ENCODE measurements at regions not wholly inside any gene's neighbourhood (a gene's known extent, or its start where the extent isn't known, plus 50 kb on each side); places are given as distances from the start of the nearest gene placed in this dataset.

- H3K4me1 ChIP-seq, result no peaks in the 10 kb centered on the region
- H3K4me1 Mint-ChIP-seq, result no peaks in the 10 kb centered on the region
- H3K27ac Mint-ChIP-seq, result no peak overlapping the region
- H3K9me3 ChIP-seq (ENCODE audit: low read depth), result no peaks in the 10 kb centered on the region
- no peaks in the 10 kb centered on the region for H3F3A ChIP-seq (ENCODE audit: low read depth)
- H3K79me2 ChIP-seq (ENCODE audit: low read depth), result no peaks in the 10 kb centered on the region
- H3K27me3 Mint-ChIP-seq (ENCODE audit: insufficient read depth, low read depth), result peaks cover 2% of the 10 kb centered on the region
- H3K4me2 ChIP-seq, result no peak overlapping the region
- H3K27ac ChIP-seq, result no peak overlapping the region
- no peaks in the 10 kb centered on the region for H3K36me3 Mint-ChIP-seq
- H3K27me3 ChIP-seq, result no peaks in the 10 kb centered on the region
- H3K9me3 Mint-ChIP-seq, result no peaks in the 10 kb centered on the region
- H3K4me3 Mint-ChIP-seq, result no peak overlapping the region
- H4K20me1 ChIP-seq (ENCODE audit: low read depth), result no peaks in the 10 kb centered on the region
- TF ChIP-seq EZH2 (IDR thresholded peaks at IDR 0.05) (no peak), CTCF (IDR thresholded peaks at IDR 0.05) (no peak), EZH2phosphoT487 (IDR thresholded peaks at IDR 0.05) (no peak)
- H2AFZ ChIP-seq (replicated peaks), result no peak overlapping the region
- H3K36me3 ChIP-seq, result no peaks in the 10 kb centered on the region
- no peak for DNase-seq (ENCODE audit: low spot score)
- no peak overlapping the region for H3K9ac ChIP-seq
- H3K4me3 ChIP-seq, result no peak overlapping the region
These were observed 803.7 kb upstream of the TMEM132C start for GRCh38 chr12:127463237-127463636.

DNA sequence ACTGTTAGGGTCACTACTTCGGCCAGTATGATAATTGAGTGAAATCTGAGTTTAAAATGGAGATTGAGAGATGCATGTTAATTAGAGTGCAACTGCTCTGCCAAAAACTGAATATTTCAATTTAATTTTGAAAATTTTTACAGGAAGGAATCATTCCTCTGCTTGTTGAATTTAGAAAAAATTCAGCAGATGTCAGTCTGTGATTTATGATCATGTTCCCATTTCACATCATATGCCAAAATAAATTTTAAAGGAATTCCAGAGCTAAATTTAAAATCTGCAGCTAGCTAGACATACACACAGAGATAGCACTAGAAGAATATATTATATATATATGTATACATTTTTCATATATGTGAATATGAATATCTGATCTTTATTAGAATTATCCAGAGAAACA, 797.6 kb upstream of the TMEM132C start:
- no peak overlapping the region for H3K4me3 Mint-ChIP-seq
- Histone ChIP-seq H3K4me2 (no peak overlapping the region), H3K79me2 (ENCODE audit: low read depth) (no peaks in the 10 kb centered on the region), H3K9ac (no peak overlapping the region), H3K9me3 (ENCODE audit: low read depth) (no peaks in the 10 kb centered on the region), H4K20me1 (ENCODE audit: low read depth) (no peaks in the 10 kb centered on the region), H3F3A (ENCODE audit: low read depth) (no peaks in the 10 kb centered on the region), H3K27ac (no peak overlapping the region), H3K27me3 (no peaks in the 10 kb centered on the region), H3K36me3 (no peaks in the 10 kb centered on the region), H2AFZ (replicated peaks) (no peak overlapping the region), H3K4me3 (no peak overlapping the region), H3K4me1 (no peaks in the 10 kb centered on the region)
- no peak for DNase-seq (ENCODE audit: low spot score)
- TF ChIP-seq EZH2phosphoT487 (IDR thresholded peaks at IDR 0.05) (no peak), EZH2 (IDR thresholded peaks at IDR 0.05) (no peak), CTCF (IDR thresholded peaks at IDR 0.05) (no peak)
- peaks cover 4% of the 10 kb centered on the region for H3K9me3 Mint-ChIP-seq
- H3K4me1 Mint-ChIP-seq, result peaks cover 3% of the 10 kb centered on the region
- H3K27me3 Mint-ChIP-seq (ENCODE audit: insufficient read depth, low read depth), result peaks cover 3% of the 10 kb centered on the region
- H3K27ac Mint-ChIP-seq, result no peak overlapping the region
- no peaks in the 10 kb centered on the region for H3K36me3 Mint-ChIP-seq

GRCh38 chr12:127473766-127474165, 793.2 kb upstream of the TMEM132C start:
- Histone ChIP-seq H3K27ac (no peak overlapping the region), H3K27me3 (no peaks in the 10 kb centered on the region), H3F3A (ENCODE audit: low read depth) (no peaks in the 10 kb centered on the region), H3K9me3 (ENCODE audit: low read depth) (no peaks in the 10 kb centered on the region), H3K4me3 (no peak overlapping the region), H4K20me1 (ENCODE audit: low read depth) (no peaks in the 10 kb centered on the region), H3K36me3 (no peaks in the 10 kb centered on the region), H3K9ac (no peak overlapping the region), H2AFZ (replicated peaks) (no peak overlapping the region), H3K4me2 (no peak overlapping the region), H3K4me1 (no peaks in the 10 kb centered on the region), H3K79me2 (ENCODE audit: low read depth) (no peaks in the 10 kb centered on the region)
- H3K27me3 Mint-ChIP-seq (ENCODE audit: insufficient read depth, low read depth), result peaks cover 3% of the 10 kb centered on the region
- H3K27ac Mint-ChIP-seq, result no peak overlapping the region
- no peak for DNase-seq (ENCODE audit: low spot score)
- no peak overlapping the region for H3K4me3 Mint-ChIP-seq
- no peak for TF ChIP-seq EZH2 (IDR thresholded peaks at IDR 0.05)
- no peak for TF ChIP-seq EZH2phosphoT487 (IDR thresholded peaks at IDR 0.05)
- no peak for TF ChIP-seq CTCF (IDR thresholded peaks at IDR 0.05)
- H3K36me3 Mint-ChIP-seq, result no peaks in the 10 kb centered on the region
- H3K4me1 Mint-ChIP-seq, result peaks cover 3% of the 10 kb centered on the region
- H3K9me3 Mint-ChIP-seq, result peaks cover 4% of the 10 kb centered on the region
